Upper lobe of left lung (tissue), 6 donors: ENCODE measurements at regions not wholly inside any gene's neighbourhood (a gene's known extent, or its start where the extent isn't known, plus 50 kb on each side); places are given as distances from the start of the nearest gene placed in this dataset.

Experiments used
- ATAC-seq, 2 donors: fragments of 200-7000 bp; cut with Tn5 transposase; one replicate each; pipeline ENCODE4 v1.9.1; 2022; ENCODE audit warnings: mild to moderate bottlenecking in 2 of 2, moderate library complexity in 2 of 2; ENCODE audit not compliant: low FRiP score in 2 of 2
- DNase-seq, 2 donors: peaks; one replicate each; pipeline ENCODE4 v3.0.0-alpha.2; 2019 to 2020
- H3K27ac ChIP-seq, 4 donors: fragments of 200-600 bp; sonication (generic); one replicate each; pipeline ENCODE4 v1.5.1; 2016 to 2019
- H3K27me3 ChIP-seq, 4 donors: fragments of 200-600 bp; sonication (generic); one replicate each; pipeline ENCODE4 v1.5.1; 2017 to 2019
- H3K36me3 ChIP-seq, 4 donors: fragments of 200-600 bp; sonication (generic); one replicate each; pipeline ENCODE4 v1.5.1; 2016 to 2019
- H3K4me1 ChIP-seq, 4 donors: fragments of 200-600 bp; sonication (generic); one replicate each; pipeline ENCODE4 v1.5.1; 2018 to 2019
- H3K4me3 ChIP-seq, 4 donors: fragments of 200-600 bp; sonication (generic); one replicate each; pipeline ENCODE4 v1.5.1; 2017 to 2019; ENCODE audit warnings: mild to moderate bottlenecking in 2 of 4, moderate library complexity in 1 of 4
- H3K9me3 ChIP-seq, 4 donors: fragments of 200-600 bp; sonication (generic); one replicate each; pipeline ENCODE4 v1.5.1; 2018 to 2019
- EP300 ChIP-seq, 4 donors: sonication (generic); formaldehyde crosslinking; IDR thresholded peaks; one replicate each; pipeline ENCODE4 v1.5.1; 2017; ENCODE audit warnings: antibody characterized with exemption in 4 of 4, control low read depth in 2 of 4
- POLR2A ChIP-seq, 4 donors: fragments of 450-650 bp; IDR thresholded peaks; one replicate each; pipeline ENCODE4 v1.5.1; 2016 to 2017; ENCODE audit warnings: antibody characterized with exemption in 4 of 4, mild to moderate bottlenecking in 2 of 4
- POLR2AphosphoS5 ChIP-seq, 2 donors: sonication (generic); formaldehyde crosslinking; IDR thresholded peaks; one replicate each; pipeline ENCODE4 v1.5.1; 2017; ENCODE audit warnings: antibody characterized with exemption in 2 of 2
- WGBS, 2 donors: methylation state at CpG; one replicate each; pipeline ENCODE4 v1.1.5; 2017 to 2018; 5-methylcytosine and 5-hydroxymethylcytosine counted together
- TF ChIP-seq, protein P1 (sequence below), 6 experiments: fragments of 450-650 bp in 4 of 6; fragments of 200-600 bp in 2 of 6; sonication (generic) in 2 of 6; IDR thresholded peaks; one replicate each; pipeline ENCODE4 v1.5.1; 2016 to 2019; ENCODE audit warnings: antibody characterized with exemption in 6 of 6
- donor health status: DM: no; HTN: no; CAD: no; lungs with moderate emphysema.
- donor health status: DM: no; HTN: yes; CAD: no; lungs with severe emphysema.

- H3K27me3 ChIP-seq = no peaks in the 10 kb centered on the region
- no peak overlapping the region for H3K4me3 ChIP-seq
- H3K9me3 ChIP-seq = no peaks in the 10 kb centered on the region
- TF ChIP-seq, protein P1, sequence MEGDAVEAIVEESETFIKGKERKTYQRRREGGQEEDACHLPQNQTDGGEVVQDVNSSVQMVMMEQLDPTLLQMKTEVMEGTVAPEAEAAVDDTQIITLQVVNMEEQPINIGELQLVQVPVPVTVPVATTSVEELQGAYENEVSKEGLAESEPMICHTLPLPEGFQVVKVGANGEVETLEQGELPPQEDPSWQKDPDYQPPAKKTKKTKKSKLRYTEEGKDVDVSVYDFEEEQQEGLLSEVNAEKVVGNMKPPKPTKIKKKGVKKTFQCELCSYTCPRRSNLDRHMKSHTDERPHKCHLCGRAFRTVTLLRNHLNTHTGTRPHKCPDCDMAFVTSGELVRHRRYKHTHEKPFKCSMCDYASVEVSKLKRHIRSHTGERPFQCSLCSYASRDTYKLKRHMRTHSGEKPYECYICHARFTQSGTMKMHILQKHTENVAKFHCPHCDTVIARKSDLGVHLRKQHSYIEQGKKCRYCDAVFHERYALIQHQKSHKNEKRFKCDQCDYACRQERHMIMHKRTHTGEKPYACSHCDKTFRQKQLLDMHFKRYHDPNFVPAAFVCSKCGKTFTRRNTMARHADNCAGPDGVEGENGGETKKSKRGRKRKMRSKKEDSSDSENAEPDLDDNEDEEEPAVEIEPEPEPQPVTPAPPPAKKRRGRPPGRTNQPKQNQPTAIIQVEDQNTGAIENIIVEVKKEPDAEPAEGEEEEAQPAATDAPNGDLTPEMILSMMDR (IDR thresholded peaks at IDR 0.05) = no peak
- no peak for TF ChIP-seq EP300 (IDR thresholded peaks at IDR 0.05)
- TF ChIP-seq POLR2A (IDR thresholded peaks at IDR 0.05) = no peak
- TF ChIP-seq POLR2AphosphoS5 (IDR thresholded peaks at IDR 0.05) = no peak
- no peak for DNase-seq
- H3K36me3 ChIP-seq = no peaks in the 10 kb centered on the region
- H3K4me1 ChIP-seq = peaks cover 6 to 12% (median 9%) of the 10 kb centered on the region in 4 donors
- no peak overlapping the region for H3K27ac ChIP-seq
- no peak for ATAC-seq
- WGBS, 2 donors = 48 to 65% methylated on average over 4 of the region's 4 CpGs
Observed at GRCh38 chr10:110378006-110378405, 73.3 kb upstream of the SMNDC1 start.

DNA sequence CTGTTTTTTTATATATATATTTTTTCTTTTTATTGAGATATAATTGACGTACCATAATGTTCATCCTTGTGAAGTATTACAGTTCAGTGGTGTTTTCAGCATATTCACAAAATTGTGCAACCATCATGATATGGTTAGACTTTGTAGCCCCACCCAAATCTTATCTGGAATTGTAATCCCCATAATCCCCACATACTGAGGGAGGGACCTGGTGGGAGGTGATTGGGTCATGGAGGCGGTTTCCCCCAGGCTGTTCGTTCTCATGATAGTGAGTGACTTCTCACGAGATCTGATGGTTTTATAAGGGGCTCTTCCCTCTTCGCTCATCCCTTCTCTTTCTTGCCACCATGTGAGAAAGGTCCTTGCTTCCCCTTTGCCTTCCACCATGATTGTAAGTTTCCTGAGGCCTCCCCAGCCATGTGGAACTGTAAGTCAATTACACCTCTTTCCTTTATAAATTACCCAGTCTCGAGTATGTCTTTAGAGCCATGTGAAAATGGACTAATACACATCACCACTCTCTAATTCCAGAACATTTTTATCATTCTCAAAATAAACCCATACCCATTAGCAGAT lies 73.9 kb upstream of the SMNDC1 start:
- H3K27me3 ChIP-seq = no peaks in the 10 kb centered on the region
- ATAC-seq (no peak), DNase-seq (no peak)
- TF ChIP-seq POLR2AphosphoS5 (IDR thresholded peaks at IDR 0.05) (no peak), EP300 (IDR thresholded peaks at IDR 0.05) (no peak), POLR2A (IDR thresholded peaks at IDR 0.05) (no peak)
- TF ChIP-seq, protein P1 (IDR thresholded peaks at IDR 0.05) = no peak
- H3K27ac ChIP-seq = no peak overlapping the region
- H3K36me3 ChIP-seq = no peaks in the 10 kb centered on the region
- 90 to 95% methylated on average over 6 of the region's 6 CpGs for WGBS, 2 donors
- H3K9me3 ChIP-seq = no peaks in the 10 kb centered on the region
- H3K4me1 ChIP-seq = peaks cover 6 to 12% (median 9%) of the 10 kb centered on the region in 4 donors
- no peak overlapping the region for H3K4me3 ChIP-seq

DNA sequence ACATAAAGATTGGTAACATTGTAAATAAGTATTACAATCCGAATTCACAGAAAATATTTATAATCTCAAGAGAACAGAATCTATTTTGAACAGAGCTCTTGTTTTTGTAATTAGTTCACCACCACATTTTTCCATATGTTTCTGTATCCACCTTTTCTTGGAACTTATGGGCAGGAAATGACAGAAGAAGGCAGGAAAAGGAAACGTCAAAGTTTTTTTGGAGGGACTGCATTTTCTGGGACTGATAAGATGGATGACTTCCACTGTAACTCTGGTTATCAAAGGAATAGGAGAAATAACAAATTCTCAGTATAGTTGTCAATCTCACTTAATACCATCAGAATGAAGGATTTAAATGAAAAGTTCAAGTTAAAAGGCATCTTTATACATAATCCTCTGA lies 75.1 kb upstream of the SMNDC1 start:
- Histone ChIP-seq H3K36me3 (no peaks in the 10 kb centered on the region), H3K27me3 (no peaks in the 10 kb centered on the region), H3K4me1 (peaks cover 6 to 12% (median 9%) of the 10 kb centered on the region in 4 donors), H3K9me3 (no peaks in the 10 kb centered on the region), H3K27ac (no peak overlapping the region), H3K4me3 (no peak overlapping the region)
- TF ChIP-seq POLR2A (IDR thresholded peaks at IDR 0.05) (no peak), EP300 (IDR thresholded peaks at IDR 0.05) (no peak), POLR2AphosphoS5 (IDR thresholded peaks at IDR 0.05) (no peak)
- TF ChIP-seq, protein P1 (IDR thresholded peaks at IDR 0.05) = no peak
- DNase-seq (no peak), ATAC-seq (no peak)
- 46 to 50% methylated on average over 2 of the region's 2 CpGs for WGBS, 2 donors

DNA sequence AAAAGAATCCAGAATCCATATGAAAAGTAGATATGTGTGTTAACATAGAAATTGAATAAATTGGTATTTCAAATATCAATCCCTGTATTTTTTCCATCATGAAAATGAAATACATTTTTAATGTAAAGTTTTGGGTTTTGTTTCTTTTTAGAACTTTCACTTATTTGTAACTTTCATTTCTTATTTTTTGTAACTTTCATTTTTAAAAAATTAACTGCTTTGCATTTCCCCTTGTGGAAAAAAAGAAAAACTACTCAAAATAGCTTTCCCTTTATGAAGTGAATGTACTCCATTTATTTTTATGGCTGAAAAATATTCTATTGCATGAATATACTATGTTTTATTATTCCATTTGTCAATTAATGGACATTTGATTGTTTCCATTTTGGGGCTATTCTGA lies 75.6 kb upstream of the SMNDC1 start:
- Histone ChIP-seq H3K9me3 (no peaks in the 10 kb centered on the region), H3K4me1 (peaks cover 6 to 12% (median 9%) of the 10 kb centered on the region in 4 donors), H3K4me3 (no peak overlapping the region), H3K27ac (no peak overlapping the region), H3K36me3 (no peaks in the 10 kb centered on the region), H3K27me3 (no peaks in the 10 kb centered on the region)
- DNase-seq (no peak), ATAC-seq (no peak)
- TF ChIP-seq, protein P1 (IDR thresholded peaks at IDR 0.05) = no peak
- no peak for TF ChIP-seq POLR2A (IDR thresholded peaks at IDR 0.05)
- TF ChIP-seq EP300 (IDR thresholded peaks at IDR 0.05) = no peak
- no peak for TF ChIP-seq POLR2AphosphoS5 (IDR thresholded peaks at IDR 0.05)

DNA sequence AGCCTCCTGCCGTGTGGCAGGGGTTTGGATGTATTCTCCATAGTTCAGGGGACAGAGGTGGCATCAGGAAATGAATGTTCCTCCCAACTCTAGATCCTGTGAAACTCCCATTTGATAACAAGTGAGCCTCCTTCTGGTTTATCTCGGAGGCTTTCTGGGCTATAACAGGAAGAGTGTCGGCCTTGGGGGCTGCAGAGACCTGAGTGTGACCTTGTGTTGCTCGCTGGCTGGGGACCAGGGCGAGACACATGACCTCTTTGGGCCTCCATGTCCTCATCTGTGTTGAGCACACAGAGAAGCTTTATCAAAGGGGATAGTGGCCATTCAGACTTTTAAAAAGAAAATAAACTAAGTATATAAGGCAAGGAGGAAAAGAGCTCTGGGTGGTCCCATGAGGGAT lies 78.0 kb upstream of the SMNDC1 start:
- no peaks in the 10 kb centered on the region for H3K9me3 ChIP-seq
- H3K27me3 ChIP-seq = no peaks in the 10 kb centered on the region
- 73% methylated on average over 5 of the region's 5 CpGs for WGBS, 2 donors
- TF ChIP-seq, protein P1 (IDR thresholded peaks at IDR 0.05) = no peak
- TF ChIP-seq POLR2AphosphoS5 (IDR thresholded peaks at IDR 0.05) (no peak), POLR2A (IDR thresholded peaks at IDR 0.05) (no peak)
- no peak overlapping the region for H3K4me3 ChIP-seq
- H3K36me3 ChIP-seq = no peaks in the 10 kb centered on the region
- no peak overlapping the region for H3K27ac ChIP-seq
- H3K4me1 ChIP-seq = peaks cover 0 to 2% (median 0%) of the 10 kb centered on the region in 4 donors
- ATAC-seq = peak in 1 of 2 donors; percentile 12
- DNase-seq = no peak
